ENCODE measurements at regions not wholly inside any gene's neighbourhood (a gene's known extent, or its start where the extent isn't known, plus 50 kb on each side); places are given as distances from the start of the nearest gene placed in this dataset.

DNA sequence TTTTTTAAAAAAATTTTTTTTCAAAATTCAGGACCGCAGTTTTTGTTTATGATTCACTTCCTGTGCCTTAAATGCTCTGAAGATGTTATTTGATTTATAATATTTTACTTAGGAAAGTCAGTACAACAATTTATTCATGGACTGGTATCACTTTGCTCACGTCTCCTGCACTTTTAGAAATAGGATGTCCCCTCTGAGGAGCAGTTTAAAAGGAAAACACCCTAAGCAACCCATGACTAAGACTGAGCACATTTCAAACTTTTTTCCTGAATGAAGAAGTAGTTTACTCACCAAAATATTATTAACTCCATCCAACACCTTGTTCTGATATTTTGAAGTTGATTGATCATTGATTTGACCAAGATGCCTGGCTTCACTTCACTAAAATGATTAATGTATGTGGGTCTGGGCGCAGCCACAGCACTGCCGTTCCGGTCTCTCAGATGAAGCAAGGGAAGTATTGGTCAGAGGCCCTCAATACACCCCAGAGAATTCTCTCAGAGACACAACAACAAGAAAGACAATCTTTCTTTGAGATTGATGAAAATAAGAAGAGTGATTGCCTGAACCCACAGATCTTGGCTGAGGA lies 223.9 kb downstream of the TGFB2 start:
- TF ChIP-seq CTCF (conservative IDR thresholded peaks at IDR 0.05; ENCODE audit: low read length) (no peak), EZH2phosphoT487 (IDR thresholded peaks at IDR 0.05; ENCODE audit: borderline replicate concordance, low read depth, low read length) (no peak)

Data from OCI-LY7 (cell line).